ENCODE measurements at regions not wholly inside any gene's neighbourhood (a gene's known extent, or its start where the extent isn't known, plus 50 kb on each side); places are given as distances from the start of the nearest gene placed in this dataset.

- Histone ChIP-seq H3K4me3 (ENCODE audit: low read depth, low read length) (no peak overlapping the region), H3K79me2 (no peaks in the 10 kb centered on the region), H3K4me1 (no peaks in the 10 kb centered on the region), H2AFZ (no peak overlapping the region), H3K9me3 (ENCODE audit: control insufficient read depth, low read length) (no peaks in the 10 kb centered on the region), H3K36me3 (ENCODE audit: control insufficient read depth, insufficient read depth, low read length) (no peaks in the 10 kb centered on the region), H3K9ac (no peak overlapping the region), H3K27ac (no peak overlapping the region), H3K4me2 (ENCODE audit: low read length) (no peak overlapping the region), H3K27me3 (ENCODE audit: control insufficient read depth, insufficient read depth, low read length) (no peaks in the 10 kb centered on the region)
- no peak for TF ChIP-seq CTCF (IDR thresholded peaks at IDR 0.05)
These were observed 130.4 kb upstream of the PLET1 start for GRCh38 chr11:112391086-112391485.

DNA sequence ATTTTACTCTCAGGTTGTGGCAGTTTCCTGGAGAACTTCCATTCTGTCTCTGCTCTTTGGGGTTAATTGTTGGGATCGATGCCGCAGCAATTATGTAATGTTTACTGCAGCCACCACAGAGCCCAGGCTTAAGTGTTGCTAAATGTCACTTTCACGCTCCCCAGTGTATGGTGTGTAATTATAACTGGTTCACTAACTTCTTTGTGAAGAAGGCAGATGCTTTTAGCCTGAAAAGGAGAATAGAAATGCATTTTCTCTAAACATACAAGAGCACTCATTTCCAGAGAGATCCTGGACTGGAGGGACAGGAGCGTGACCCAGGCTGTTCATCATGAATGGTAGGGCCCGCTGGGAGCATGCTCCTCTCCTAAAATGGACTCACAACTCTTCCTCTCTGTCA lies 132.2 kb upstream of the PLET1 start:
- no peak overlapping the region for H3K4me2 ChIP-seq (ENCODE audit: low read length)
- H3K79me2 ChIP-seq: no peaks in the 10 kb centered on the region
- no peak overlapping the region for H3K27ac ChIP-seq
- H3K4me3 ChIP-seq (ENCODE audit: low read depth, low read length): no peak overlapping the region
- no peak overlapping the region for H3K9ac ChIP-seq
- H2AFZ ChIP-seq: no peak overlapping the region
- no peaks in the 10 kb centered on the region for H3K36me3 ChIP-seq (ENCODE audit: control insufficient read depth, insufficient read depth, low read length)
- no peaks in the 10 kb centered on the region for H3K9me3 ChIP-seq (ENCODE audit: control insufficient read depth, low read length)
- H3K27me3 ChIP-seq (ENCODE audit: control insufficient read depth, insufficient read depth, low read length): no peaks in the 10 kb centered on the region
- TF ChIP-seq CTCF (IDR thresholded peaks at IDR 0.05): no peak
- no peaks in the 10 kb centered on the region for H3K4me1 ChIP-seq

- Histone ChIP-seq H3K9me3 (ENCODE audit: control insufficient read depth, low read length) (no peaks in the 10 kb centered on the region), H3K27ac (no peak overlapping the region)
These were observed 133.6 kb upstream of the PLET1 start for GRCh38 chr11:112394304-112394703.

DNA sequence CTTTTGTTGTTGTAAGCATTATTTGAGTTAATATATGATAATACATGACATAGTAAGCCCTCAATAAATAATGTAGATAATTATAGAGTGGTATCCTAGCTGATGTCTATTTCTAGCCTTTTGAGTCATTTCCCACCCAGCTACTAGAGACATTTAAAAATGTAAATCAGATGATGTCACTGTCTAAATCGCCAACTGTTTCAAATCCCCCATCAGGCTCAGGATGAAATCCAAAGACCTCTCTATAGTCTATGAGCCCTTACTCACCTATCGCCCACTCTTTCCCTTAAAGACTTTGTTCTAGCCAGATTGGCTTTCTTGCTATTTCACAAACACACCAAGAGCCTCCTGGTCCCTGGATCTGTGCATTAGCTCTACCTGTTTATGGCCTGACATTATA lies 135.4 kb upstream of the PLET1 start:
- Histone ChIP-seq H3K27me3 (ENCODE audit: control insufficient read depth, insufficient read depth, low read length) (no peaks in the 10 kb centered on the region), H2AFZ (no peak overlapping the region), H3K4me2 (ENCODE audit: low read length) (no peak overlapping the region), H3K4me1 (no peaks in the 10 kb centered on the region), H3K27ac (no peak overlapping the region), H3K9me3 (ENCODE audit: control insufficient read depth, low read length) (no peaks in the 10 kb centered on the region), H3K36me3 (ENCODE audit: control insufficient read depth, insufficient read depth, low read length) (no peaks in the 10 kb centered on the region), H3K4me3 (ENCODE audit: low read depth, low read length) (no peak overlapping the region), H3K9ac (no peak overlapping the region), H3K79me2 (no peaks in the 10 kb centered on the region)
- TF ChIP-seq CTCF (IDR thresholded peaks at IDR 0.05): no peak

More at GRCh38 chr11:112394304-112394703, 133.6 kb upstream of the PLET1 start:
- TF ChIP-seq CTCF (IDR thresholded peaks at IDR 0.05): no peak
- no peak overlapping the region for H3K4me2 ChIP-seq (ENCODE audit: low read length)
- H2AFZ ChIP-seq: no peak overlapping the region
- H3K9ac ChIP-seq: no peak overlapping the region
- no peaks in the 10 kb centered on the region for H3K4me1 ChIP-seq
- H3K4me3 ChIP-seq (ENCODE audit: low read depth, low read length): no peak overlapping the region
- no peaks in the 10 kb centered on the region for H3K79me2 ChIP-seq
- no peaks in the 10 kb centered on the region for H3K36me3 ChIP-seq (ENCODE audit: control insufficient read depth, insufficient read depth, low read length)
- no peaks in the 10 kb centered on the region for H3K27me3 ChIP-seq (ENCODE audit: control insufficient read depth, insufficient read depth, low read length)

GRCh38 chr11:112398798-112399478 lies 138.3 kb upstream of the PLET1 start:
- Histone ChIP-seq H3K9me3 (ENCODE audit: control insufficient read depth, low read length) (no peaks in the 10 kb centered on the region), H3K4me3 (ENCODE audit: low read depth, low read length) (no peak overlapping the region), H3K9ac (no peak overlapping the region), H3K27ac (no peak overlapping the region), H3K27me3 (ENCODE audit: control insufficient read depth, insufficient read depth, low read length) (no peaks in the 10 kb centered on the region), H2AFZ (no peak overlapping the region), H3K4me2 (ENCODE audit: low read length) (no peak overlapping the region), H3K4me1 (no peaks in the 10 kb centered on the region), H3K36me3 (ENCODE audit: control insufficient read depth, insufficient read depth, low read length) (no peaks in the 10 kb centered on the region), H3K79me2 (no peaks in the 10 kb centered on the region)
- no peak for TF ChIP-seq CTCF (IDR thresholded peaks at IDR 0.05)
